NCI-H82 treated with DMSO at 0.1 percent for 48 hours (cell line): ENCODE measurements at regions not wholly inside any gene's neighbourhood (a gene's known extent, or its start where the extent isn't known, plus 50 kb on each side); places are given as distances from the start of the nearest gene placed in this dataset.

ENCODE experiments used
- DNase-seq: peaks from one replicate; lab custom pipeline; 2025; ENCODE audit not compliant: unreplicated experiment; lab: John Stamatoyannopoulos, UW

DNA sequence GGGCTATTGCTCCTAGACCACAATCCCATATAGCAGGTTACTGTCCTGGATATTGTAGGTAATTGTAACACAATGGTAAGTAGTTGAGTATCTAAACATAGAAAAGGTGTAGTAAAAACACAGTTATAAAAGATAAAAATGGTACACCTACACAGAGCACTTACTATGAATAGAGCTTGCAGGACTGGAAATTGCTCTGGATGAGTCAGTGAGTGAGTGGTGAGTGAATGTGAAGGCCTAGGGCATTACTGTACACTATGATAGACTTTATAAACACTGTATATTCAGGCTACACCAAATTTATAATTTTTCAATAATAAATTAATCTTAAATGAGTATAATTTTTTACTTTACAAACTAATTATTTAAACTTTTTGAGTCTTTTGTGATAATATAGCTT, 425.7 kb downstream of the PABPC4L start:
- no peak for DNase-seq

DNA sequence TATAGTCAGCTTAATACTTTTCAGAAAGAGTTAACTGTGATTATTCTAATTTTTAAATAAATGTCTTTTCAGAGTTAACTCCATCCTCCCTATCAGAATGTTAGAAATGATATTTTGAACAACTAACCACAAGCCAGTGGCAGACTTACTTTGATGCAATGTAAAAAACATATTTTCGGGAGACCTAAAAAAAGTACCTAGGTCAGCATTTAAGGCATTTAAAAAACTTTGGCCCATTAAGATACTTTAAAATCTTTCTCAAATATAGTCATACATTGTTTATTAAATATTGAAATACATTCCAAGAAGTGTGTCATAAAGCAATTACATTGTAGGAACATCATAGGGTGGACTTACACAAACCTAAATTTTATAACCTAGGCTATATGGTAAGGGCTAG, 426.1 kb downstream of the PABPC4L start:
- no peak for DNase-seq

DNA sequence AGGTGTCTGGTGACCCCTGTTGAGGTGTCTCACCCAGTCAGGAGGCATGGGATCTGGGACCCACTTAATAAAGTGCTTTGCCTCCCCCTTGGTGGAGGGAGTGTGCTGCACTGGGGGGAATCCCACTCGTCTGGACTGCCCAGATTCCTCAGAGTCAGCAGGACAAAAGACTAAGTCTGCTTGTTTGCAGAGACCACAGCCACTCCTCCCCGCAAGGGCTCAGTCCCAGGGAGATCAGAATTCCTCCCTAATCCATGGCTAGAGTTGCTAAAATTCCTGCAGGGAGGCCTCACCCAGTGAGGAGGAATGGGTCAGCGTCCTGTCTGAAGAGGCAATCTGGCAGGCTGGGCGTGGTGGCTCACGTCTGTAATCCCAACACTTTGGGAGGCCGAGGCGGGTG, 442.2 kb downstream of the PABPC4L start:
- DNase-seq, result no peak

DNA sequence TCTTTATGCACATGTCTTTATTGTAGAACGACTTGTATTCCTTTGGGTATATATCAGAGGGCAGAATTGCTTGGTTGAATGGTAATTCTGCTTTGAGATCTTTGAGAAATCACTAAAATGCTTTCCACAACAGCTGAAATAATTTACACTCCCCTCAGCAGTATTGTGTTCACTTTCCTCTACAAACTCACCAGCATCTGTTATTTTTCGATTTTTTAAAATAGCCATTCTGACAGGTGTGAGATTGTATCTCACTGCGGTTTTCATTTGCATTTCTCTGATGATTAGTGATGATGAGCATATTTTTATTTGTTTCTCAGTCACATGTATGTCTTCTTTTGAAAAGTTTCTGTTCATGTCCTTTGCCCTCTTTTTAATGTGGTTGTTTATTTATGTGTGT, 459.8 kb downstream of the PABPC4L start:
- DNase-seq, result no peak

DNA sequence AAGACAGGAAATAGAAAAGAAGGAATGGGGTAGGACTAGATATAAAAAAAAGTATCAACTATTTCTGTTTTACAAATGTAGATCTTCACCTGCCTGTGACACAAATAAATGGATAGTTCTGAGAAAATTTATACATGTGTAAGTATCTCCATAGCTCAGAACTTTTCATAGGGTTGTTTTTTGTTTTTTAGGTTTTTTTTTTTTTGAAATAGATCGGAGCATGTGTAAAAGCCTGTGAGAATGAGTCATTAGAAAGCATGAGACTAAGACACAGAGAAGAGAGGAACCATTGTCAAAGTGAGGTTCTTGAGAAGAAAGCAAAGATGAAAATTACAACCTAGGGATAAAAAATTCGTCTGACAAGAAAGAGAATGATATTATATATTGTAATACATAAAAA, 481.6 kb downstream of the PABPC4L start:
- no peak for DNase-seq

DNA sequence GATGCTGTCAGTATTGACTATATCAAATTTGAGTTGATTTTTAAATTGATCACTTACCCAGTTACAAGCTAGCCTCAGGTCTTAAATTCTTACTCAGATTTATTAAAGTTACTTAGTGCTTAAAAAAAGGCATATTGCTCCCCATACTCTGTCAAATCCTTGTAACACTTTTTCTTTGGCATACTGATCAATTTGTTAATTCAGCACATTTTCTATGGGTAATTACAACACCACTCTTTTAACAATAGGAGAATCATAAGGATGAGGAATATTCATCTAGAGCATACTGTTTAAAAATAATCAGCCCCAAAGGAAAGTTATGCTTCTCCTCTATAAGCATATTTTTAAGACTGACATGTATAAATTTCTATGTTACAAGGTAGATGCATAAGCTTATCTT, 482.5 kb downstream of the PABPC4L start:
- no peak for DNase-seq

DNA sequence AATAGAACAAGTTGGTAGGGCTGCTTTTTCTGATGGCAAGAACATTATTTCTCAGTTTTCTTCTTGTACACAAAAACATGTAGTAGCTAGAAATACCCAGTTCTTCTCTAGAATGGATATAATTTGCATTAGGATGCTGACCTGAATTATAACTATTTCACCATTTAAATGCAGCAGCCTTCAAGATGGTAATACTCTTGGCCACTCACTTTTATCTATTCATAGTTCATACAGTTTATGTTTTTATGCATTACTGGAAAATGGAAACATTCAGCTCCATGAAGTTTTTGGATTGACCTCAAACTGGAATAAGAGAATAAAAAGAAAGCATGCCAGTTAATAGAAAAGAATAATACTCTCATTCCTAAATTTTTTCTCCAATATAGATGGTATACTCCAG, 487.4 kb downstream of the PABPC4L start:
- no peak for DNase-seq

DNA sequence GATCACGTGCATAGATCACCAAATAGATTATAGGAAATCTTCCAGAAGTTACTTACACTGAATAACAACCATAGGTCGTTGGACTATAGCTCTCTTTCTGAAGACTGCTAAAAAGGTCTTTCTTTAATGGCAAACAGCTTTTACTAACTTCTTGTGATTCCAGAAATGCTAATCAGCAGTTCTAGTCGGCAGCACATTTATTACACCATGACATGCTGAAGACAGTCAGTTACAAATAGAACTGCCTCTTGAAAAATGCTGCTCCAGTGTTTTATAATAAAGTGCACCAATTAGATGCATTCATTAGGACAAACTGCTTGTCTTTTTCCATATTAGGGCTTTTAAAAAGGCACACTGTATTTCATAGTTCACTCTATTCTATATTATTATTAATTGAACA, 488.2 kb downstream of the PABPC4L start:
- DNase-seq, result no peak

DNA sequence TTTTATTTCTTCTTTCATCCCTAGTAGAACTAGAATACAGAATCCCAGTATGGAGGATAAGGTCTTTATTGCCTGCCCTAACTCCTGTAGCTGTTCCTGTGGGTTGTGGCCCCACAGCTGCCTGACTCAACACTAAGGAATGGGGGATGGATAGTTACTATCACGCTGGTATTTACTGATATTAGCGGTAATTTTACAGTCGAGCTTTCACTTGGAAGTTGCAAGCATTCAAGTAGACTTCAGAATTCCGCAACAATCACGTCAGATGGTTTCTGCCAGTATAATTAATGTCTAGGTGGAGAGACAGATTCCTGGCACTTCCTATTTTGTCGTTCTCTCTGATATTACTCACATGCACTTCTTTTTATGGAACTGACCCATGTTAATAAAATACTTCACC, 489.8 kb downstream of the PABPC4L start:
- no peak for DNase-seq

DNA sequence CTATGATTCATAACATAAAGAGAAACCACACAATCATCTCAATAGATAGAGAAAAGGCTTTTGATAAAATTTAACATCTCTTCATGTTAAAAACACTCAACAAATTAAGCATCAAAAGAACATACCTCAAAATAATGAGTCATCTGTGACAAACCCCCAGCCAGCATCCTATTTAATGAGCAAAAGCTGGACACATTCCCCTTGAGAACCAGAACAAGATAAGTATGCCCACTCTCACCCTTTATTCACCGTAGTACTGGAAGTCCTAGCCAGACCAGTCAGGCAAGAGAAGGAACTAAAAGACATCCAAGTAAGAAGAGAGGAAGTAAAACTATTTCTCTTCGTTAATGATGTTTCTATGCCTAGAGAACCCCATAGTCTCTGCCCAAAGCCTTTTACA, 507.2 kb downstream of the PABPC4L start:
- DNase-seq, result no peak

DNA sequence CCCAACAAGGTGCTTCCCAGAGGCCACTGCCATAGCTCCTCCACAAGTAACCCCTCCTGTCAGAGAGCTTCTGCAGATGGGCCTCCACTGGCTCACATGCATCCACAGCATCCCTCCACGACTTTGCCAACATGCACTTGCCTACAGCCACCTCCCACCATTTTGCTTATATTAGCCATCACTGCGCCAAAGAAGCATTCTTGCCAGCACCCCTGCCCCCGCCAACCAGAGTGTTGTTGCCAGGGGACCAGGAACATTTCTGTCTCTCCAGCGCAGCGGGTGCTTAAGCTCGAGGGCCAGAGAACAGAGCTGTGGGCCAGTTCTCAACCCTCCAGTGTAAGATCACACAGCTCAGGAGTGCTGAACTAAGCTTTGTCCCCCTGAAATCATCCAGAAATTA, 517.6 kb downstream of the PABPC4L start:
- DNase-seq, result no peak

DNA sequence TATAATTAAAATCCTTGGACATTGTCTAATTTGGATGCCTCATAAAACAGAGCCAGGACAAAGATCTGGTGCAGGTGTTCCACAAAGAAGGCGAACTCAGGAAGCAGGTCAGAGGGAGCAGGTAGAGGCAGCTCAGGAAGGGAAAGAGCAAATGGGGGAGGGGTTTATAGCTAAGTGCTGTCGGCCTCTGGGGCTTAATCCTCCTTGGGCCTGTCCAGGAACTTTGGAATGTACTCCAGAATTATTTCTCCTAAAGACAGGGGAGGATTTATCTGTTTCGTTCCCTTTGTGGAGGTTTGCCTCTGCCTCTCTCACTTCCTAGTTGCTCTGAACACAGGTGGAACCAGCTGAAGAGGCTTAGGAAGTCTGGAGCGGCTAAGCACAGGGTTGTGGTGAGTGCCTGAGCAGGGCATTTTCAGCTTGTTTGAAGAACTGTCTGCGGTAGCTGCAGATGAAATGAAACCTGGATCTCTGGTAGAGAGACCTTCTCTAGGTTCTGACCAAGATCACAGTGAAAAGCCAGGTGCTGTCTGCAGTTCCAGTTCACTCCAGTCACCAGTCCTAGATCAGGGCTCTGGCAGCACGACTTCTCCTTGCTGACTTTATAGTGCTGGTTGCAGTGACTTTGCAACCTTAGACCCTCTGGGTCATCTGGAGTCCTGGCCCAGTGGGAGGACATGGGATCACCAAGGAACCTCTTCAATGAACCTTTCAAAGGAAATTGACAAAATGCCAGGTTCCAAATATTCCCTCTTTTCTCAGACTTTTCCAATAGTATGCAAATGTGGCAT, 519.2 kb downstream of the PCDH10 start:
- peak; percentile 5 for DNase-seq

DNA sequence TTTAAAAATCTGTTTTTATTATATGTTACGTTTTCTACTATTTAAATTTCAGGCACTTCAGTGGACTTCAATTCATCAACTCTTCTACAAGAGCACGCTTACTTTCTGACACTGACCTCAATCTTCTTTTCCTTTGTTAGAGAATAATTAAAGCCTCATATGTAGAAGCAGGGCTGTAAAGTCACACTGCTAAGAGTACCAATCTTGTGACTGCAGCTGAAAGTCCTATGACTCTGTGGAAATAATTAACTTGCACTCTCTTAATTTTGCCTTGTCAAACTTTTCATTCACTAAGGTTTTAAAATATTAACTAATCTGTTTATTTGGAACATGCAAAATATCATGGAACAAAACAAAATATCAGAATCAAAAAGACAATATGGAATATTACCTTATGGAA, 498.1 kb downstream of the PCDH10 start:
- no peak for DNase-seq

DNA sequence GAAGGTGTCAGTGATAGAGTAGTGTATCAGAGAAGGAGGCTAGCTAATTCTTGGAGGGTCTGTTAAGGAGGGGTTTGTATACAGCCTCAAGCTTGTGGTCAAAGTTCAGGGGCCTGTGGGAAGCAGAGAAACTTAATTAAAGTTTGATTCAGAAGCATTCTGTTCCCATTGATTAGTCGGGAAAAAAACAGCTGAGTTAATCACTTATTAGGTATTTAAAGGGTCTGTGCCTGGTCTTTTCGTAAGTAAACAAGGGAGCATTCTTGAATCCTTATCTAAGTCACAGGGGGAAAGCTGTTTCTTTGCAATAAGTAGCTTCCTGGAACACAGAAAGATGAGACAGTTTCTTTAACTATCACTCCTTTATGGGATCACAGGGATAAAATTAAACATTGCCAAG, 492.1 kb downstream of the PCDH10 start:
- peak; percentile 20 for DNase-seq

DNA sequence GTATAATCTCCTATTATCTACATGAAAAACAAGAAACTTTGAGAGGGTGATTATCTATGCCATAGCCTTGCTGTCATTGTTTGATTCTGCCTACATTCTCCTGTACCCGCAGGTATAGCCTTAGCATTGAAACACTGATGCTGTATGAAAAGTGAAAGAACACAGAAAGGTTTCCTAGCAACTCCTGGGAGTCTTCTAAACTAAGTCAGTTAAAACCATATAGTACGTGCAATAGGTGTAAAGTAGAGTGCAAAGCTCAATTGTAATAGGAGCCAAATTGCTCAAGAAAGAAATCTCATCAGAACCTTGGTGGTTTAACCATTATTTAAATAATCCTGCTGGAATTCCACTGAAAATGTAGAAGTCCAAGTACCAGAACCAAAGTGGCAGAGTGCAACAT, 489.7 kb downstream of the PCDH10 start:
- DNase-seq, result no peak

DNA sequence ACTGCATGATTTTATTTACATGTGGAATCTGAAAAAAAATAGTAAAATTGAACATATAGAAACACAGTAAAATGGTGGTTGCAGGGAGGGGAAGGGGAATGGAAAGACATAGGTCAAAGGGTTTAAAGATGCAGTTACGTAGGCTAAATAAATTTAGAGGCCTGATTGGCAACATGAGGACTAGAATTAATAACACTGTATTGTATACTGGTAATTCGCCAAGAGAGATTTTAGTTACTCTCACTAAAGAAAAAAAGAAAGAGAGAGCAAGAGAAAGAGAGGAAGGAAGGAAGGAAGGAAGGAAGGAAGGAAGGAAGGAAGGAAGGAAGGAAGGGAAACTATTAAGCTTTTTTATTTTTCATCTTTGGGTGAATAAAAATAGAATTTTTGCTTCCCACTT, 488.1 kb downstream of the PCDH10 start:
- DNase-seq, result no peak

DNA sequence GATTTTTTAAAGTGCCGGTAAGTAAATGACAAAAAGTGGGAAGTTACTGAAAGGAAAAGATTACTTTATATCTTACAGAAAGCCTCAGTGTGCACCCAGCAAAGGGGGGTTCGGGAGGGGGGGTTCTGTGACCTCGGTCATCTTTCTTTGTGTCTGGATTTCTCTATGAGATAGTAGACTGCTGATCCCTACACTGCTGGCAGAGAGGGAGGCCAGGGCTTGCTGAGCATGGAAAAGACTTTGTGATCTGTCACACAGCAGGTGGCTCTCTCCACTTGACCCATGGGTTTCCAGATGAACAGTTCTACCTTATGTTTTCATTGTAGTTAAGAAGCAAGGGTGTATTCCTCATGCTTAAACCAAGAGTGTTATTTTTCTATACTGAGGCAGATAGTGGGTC, 475.6 kb downstream of the PCDH10 start:
- DNase-seq, result no peak

DNA sequence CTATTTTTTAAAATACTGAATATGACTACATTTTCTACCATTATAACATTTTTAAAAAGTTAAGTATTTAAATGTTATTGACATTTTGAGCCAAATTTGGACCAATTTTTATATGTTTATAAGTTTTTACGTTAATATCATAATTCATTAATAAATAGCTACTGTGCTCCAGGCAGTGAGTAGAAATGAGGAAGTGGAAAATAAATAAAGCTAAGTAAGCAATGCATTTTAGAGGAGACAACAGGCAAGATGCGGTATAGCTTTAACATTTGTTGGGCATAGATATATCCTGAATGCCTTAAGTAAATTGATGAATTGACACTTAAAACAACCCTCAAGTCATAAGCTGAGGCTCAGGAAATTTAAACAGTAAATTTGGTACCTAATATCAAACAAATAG, 474.8 kb downstream of the PCDH10 start:
- DNase-seq, result no peak

DNA sequence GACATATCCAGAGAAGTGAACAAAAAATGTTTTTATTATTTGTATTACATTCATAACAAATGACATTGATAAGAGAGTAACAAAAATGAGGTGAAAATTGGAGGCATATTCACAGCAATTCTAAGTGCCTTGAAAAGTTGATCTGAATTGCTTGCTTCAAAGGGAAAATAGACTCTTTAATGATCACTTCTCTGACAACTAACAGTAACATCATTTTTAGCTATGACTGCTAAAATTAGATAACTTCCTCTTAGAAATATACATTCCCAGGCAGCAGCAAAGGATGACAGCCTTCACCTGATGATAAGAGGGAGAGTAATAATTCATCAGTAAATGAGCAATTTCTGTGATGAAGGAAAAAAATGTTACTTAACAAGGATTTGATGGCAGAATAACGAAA, 472.5 kb downstream of the PCDH10 start:
- DNase-seq, result no peak

DNA sequence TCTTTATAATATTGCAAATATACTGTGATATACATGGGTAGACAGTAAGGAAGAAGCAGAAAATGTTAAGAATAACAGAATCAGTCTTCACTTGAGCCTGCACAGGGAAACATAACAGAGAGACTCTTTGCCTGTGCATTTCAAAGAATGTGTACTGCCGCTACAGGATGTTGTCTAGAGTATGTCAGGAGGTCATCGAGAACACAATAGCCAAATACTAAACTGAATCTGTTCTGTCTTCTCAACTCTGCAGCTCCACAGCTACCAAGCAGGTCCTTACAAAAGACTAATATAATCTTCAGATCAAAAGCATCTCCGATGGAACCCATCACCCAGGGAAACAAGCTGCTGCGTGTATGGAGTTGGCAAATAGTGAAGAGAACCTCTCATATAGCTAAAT, 471.5 kb downstream of the PCDH10 start:
- DNase-seq, result no peak

DNA sequence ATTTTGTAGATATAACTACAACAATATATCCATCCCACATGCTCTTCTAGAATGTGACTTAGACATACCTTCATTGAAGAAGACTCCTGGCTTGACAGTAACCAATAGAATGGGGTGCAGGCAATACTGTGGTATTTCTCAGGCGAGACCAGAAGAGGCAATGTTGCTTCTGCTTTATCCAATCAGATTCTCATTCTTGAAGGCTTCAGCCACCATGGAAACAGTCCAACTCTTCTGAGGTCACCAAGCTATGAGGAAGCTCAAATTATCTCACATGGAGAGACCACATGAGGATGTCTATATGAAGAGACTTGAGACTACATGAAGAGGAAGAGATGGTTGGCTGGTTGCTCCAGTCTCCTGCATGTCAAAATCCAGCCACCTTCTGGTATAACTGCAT, 469.9 kb downstream of the PCDH10 start:
- DNase-seq, result no peak

DNA sequence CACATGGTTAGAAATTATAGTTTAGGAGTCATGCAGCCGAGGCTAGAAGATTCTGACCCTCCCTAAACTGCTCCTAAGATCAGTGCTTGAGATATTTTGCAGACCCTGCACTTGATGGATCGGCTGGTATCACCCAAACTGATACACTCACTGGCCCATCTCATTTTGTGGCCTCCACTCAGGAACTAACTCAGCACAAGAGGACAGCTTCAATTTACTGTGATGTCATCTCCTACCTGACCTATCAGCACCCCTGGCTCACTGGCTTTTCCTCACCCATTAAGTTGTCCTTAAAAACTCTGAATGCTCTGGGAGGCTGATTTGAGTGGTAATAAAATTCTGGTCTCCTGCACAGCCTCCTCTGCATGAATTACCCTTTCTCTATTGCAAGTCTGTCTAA, 450.9 kb downstream of the PCDH10 start:
- no peak for DNase-seq

DNA sequence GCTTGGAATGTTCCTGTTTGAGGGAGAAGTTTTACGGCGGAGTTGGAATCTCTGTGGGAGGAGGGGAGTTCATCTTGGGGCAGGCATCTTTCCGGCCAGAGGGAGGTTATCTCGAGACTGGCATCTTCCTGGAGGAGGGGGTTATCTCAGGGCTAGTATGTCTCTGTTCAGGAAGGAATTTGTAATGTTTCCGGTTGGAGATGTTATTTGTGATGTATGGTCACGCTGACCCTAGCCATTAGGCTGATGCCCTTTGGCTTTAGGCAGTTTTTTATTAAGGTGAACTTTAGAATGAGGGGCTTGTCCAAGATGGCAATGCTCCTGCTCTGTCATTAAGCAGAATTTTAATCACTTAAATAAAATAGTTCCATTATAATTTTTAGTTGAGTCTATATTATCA, 449.7 kb downstream of the PCDH10 start:
- no peak for DNase-seq
